CD4-positive, alpha-beta T cell treated with Interleukin-1 beta for 1 hour (primary cell): ENCODE measurements at regions not wholly inside any gene's neighbourhood (a gene's known extent, or its start where the extent isn't known, plus 50 kb on each side); places are given as distances from the start of the nearest gene placed in this dataset.

ENCODE experiments used
- DNase-seq, 2 donors: peaks; one replicate each; pipeline ENCODE4 v3.0.0-alpha.2; 2020 to 2022

GRCh38 chr2:196318517-196319377, 147.4 kb upstream of the STK17B start:
- no peak for DNase-seq

GRCh38 chr2:196322973-196323810, 151.8 kb upstream of the STK17B start:
- DNase-seq, result no peak

GRCh38 chr2:196324211-196324610, 152.8 kb upstream of the STK17B start:
- DNase-seq, result no peak

- DNase-seq, result no peak
These were observed 156.8 kb upstream of the STK17B start for GRCh38 chr2:196328088-196328680.

GRCh38 chr2:196329959-196330358, 158.6 kb upstream of the STK17B start:
- DNase-seq, result no peak

- no peak for DNase-seq
These were observed 159.3 kb upstream of the STK17B start for GRCh38 chr2:196330645-196331044.

GRCh38 chr2:196331143-196331542, 159.8 kb upstream of the STK17B start:
- DNase-seq, result no peak

- no peak for DNase-seq
These were observed 160.5 kb upstream of the STK17B start for GRCh38 chr2:196331851-196332250.

- no peak for DNase-seq
These were observed 162.0 kb upstream of the STK17B start for GRCh38 chr2:196333397-196333796.

- no peak for DNase-seq
These were observed 163.3 kb upstream of the STK17B start for GRCh38 chr2:196334710-196335109.

- no peak for DNase-seq
These were observed 163.8 kb upstream of the STK17B start for GRCh38 chr2:196335221-196335634.

- DNase-seq, result no peak
These were observed 164.8 kb upstream of the STK17B start for GRCh38 chr2:196336207-196336606.

GRCh38 chr2:196336715-196337114, 165.3 kb upstream of the STK17B start:
- peak in 1 of 2 donors; percentile 1 for DNase-seq

- DNase-seq, result peak in 1 of 2 donors; percentile 36
These were observed 166.0 kb upstream of the STK17B start for GRCh38 chr2:196337208-196337953.

GRCh38 chr2:196338440-196338839, 167.1 kb upstream of the STK17B start:
- no peak for DNase-seq

GRCh38 chr2:196341277-196341841, 170.0 kb upstream of the STK17B start:
- no peak for DNase-seq

- DNase-seq, result no peak
These were observed 173.0 kb upstream of the STK17B start for GRCh38 chr2:196344397-196344796.

- DNase-seq, result no peak
These were observed 182.3 kb upstream of the STK17B start for GRCh38 chr2:196353717-196354116.

GRCh38 chr2:196354186-196354585, 182.8 kb upstream of the STK17B start:
- DNase-seq, result no peak

GRCh38 chr2:196356332-196356731, 185.0 kb upstream of the STK17B start:
- no peak for DNase-seq

- DNase-seq, result no peak
These were observed 189.3 kb upstream of the STK17B start for GRCh38 chr2:196360650-196361049.

GRCh38 chr2:196361606-196362326, 190.4 kb upstream of the STK17B start:
- no peak for DNase-seq
